Superior temporal gyrus (tissue), 1 donor: ENCODE measurements at regions not wholly inside any gene's neighbourhood (a gene's known extent, or its start where the extent isn't known, plus 50 kb on each side); places are given as distances from the start of the nearest gene placed in this dataset.
"Not testable (repeated sequence)": the region's sequence is repeated elsewhere in the genome, so short reads cannot be mapped to it uniquely, and the experiment has no call there.

Source experiments
- DNase-seq: peaks from one replicate; pipeline ENCODE4 v3.0.0-alpha.2; 2016; ENCODE audit errors: extremely low spot score

DNA sequence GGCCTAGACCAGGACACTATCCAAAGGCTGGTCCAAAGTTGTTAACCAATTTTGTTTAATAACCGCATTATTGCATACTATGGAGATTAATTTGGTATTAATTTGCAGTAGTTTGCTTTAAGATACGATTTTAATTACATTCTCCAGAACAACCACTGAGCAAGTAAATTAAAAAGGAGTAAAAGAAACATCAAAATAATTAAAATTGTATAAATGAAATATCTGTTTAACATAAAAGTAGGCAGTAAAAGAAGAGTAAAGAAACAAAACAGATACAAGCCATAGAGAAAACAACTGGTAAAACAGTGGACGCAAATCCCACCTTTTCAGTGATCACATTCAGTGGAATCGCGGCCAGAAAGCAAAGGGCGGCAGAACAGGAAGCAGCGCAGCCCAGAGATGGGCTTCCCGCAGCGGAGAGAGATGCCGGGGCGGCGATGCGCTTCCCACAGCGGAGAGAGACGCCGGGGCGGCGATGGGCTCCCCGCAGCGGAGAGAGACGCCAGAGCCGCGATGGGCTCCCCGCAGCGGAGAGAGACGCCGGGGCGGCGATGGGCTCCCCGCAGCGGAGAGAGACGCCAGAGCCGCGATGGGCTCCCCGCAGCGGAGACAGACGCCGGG, 176.8 kb downstream of the RTP5 start:
- DNase-seq = no peak

DNA sequence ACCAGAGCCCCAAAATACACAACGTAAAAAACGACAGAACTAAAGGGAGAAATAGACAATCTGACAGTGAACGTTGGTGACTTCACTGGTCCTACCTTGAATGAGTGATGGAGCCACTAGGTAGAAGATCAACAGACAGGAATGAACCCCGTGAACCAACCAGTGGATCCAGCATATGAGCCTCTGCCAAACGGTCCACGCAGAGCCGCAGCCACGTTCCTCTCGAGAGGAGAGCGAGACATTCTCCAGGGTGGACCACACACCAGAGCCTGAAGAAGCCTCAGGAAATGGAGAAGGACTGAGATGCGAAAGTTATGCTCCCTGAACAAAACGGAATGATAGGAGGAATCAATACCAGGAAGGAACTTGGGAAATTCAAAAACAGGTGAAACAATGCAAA, 178.4 kb downstream of the RTP5 start:
- DNase-seq = no peak

DNA sequence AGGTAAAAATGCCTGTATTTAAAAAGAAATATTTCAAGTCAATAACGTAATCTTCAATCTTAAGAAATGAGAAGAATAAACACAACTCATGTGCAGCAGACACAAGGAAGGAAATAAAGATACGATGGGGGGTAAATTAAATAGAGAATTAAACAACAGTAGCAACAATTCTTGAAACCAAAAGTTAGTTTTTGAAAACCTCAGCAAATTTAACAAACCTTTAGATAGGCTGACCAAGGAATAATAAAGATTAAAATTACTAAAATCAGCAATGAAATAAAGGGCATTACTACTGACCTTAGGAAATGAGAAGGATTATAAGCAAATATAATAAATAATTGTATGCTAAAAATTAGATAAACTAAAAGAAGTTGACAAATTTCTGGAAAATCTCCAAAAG, 178.9 kb downstream of the RTP5 start:
- no peak for DNase-seq

DNA sequence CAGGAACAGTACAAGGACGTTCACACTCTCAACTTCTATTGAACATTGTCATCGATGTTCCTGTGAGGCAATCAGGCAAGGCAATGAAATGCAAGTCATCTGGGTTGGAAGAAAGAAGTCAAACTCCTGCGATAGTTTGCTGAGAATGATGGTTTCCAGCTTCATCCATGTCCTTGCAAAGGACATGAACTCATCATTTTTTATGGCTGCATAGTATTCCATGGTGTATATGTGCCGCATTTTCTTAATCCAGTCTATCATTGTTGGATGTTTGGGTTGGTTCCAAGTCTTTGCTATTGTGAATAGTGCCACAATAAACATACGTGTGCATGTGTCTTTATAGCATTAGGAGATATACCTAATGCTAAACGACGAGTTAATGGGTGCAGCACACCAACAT, 180.0 kb downstream of the RTP5 start:
- DNase-seq = not testable (repeated sequence)

DNA sequence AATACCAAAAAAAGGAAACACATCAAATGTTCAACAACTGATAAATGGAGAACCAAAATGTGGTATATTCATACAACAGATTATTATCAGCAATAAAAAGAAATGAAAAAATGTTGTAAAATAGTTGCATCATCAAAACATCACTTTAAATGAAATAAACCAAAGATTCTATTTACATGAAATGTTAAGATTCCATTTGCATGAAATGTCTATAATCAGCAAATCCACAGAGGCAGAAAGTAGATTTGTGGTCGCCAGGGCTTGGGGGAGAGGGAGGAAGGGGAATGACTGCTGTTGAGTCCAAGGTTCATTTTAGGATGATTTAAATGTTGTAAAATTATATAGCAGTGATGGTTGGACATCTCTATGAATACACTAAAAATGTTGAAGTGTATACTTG, 181.9 kb downstream of the RTP5 start:
- no peak for DNase-seq

DNA sequence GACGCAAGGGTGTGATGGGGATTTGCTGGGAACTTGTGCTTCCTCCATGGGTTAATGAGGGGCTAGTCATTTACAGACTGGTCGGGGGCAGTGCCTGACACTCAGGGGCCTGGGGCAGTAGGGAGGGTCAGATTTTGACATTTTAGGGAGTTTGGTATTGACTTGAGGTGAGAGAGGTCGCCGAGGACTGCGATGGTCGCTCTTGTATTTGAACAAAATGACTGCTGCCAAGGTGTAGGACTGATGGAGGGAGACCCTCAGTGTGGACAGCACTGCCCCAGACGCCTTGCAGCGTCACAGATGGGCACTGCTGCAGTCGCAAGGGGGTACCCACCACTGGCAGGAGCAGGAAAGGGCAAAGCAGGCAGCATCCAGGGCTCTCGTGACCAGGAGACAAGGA, 182.9 kb downstream of the RTP5 start:
- no peak for DNase-seq

DNA sequence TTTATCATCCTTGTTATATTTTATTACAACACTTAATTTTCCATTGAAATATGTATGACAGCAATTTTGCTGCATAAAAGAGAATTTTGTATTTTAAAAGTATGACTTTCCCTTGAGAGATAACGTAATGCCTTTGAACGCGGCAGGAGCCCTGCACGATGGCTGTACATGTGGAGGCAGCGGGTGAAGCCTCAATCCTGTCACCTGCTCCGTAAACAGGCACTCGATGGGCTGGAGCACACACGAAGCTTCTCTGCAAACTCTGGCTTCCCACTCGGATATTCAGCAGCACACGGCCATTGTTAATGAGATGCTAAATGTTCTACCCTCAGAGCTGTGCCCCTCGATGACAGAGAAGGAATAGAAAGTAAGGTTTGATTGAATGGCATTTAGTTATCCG, 184.4 kb downstream of the RTP5 start:
- DNase-seq = no peak

DNA sequence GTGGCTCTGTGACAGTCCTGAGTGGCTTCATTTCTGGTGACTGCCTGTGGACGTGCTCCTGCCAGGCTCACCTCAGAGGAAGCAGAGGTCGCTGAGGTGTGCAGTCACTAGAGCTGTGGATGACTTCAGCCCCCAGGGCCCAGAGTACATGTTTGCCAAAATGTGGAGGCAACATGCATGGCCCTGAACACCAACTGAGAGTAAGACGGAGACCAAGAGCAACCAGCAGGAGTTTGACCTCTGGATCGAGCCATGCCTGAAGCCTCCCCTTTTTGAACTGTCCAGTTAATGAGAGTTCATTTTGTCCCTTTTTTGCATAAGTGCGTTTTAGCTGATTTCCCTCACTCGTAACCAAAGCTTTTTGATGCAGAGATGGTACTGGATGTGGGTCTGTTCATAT, 184.9 kb downstream of the RTP5 start:
- no peak for DNase-seq

DNA sequence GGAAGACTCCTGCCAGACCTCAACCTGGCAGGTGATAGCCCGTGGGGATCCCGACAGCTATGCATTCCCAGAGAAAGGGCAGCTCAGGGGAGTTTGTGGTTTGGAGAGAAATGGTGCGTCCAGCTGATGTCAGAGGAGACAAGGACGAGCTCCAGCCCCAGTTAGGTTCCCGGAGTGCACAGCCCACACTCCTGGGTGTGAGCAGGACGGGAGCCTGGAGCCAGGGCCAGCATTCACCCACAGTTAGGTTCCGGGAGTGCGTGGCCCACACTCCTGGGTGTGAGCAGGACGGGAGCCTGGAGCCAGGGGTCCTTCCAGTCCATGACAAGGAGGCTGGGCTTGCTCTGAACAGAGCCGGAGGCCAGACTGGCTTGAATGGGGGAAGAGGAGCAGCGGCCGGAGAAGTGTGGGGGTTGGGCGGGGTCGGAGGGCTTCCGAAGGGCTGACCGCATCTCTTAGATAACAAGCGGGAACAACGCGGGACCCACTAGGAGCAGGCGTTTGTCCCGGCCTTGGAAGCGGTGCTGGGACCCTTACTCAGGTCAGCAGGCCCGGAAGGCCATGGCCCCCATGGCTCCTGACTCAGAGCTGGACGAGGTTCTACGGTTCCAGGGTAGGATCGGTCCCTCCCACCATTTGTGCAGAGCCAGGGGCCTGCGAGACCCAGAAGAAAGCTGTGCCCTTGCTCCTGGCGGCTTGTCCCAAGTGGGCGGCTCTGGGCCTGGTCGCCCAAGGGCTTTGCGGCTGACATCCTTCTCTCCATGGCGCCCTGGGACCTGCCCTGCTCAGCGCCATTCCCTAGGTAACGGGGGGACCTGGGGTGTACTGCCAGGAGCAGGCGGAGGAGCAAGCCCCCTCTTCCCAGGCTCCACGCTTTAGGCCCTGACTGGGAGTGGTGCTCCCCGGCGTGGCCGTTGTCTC, 185.6 kb downstream of the RTP5 start:
- DNase-seq = no peak

DNA sequence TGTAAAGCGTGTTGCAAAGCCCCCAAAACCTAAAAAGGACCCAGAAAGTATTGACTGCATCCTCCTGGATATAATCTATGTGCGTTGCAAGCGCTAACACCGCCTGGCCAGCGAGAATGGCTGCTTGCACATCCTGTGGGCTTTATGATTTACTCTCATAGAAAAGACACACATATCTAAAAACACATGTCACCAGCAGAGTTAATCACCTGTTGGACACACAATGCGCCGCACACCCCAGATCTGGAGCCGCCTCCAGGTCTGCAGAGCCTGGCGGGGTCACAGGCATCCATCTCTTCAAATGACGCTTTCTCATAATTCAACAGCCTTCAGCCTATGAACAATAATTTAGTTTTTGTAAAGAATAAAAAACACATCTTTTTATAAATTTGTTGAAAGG, 186.5 kb downstream of the RTP5 start:
- DNase-seq = no peak

DNA sequence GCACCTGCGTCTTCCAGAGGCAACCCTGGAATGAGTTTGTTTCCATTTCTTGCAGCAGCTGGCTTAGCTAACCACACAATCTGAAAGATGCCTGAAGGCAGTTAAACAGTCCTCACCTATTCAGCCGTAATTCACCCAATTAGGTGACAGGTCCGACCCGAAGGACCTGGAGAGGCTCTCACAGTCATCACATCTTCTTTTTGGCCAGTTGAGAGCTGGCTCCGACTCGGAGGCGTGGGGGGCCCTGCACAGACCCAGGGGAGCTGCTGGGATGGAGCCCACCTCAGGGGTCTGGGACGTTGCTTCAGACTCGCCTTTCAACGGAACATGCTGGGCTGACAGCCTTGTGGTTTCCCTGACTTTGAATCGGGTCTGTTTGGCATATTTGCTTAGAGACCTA, 187.3 kb downstream of the RTP5 start:
- DNase-seq = no peak

DNA sequence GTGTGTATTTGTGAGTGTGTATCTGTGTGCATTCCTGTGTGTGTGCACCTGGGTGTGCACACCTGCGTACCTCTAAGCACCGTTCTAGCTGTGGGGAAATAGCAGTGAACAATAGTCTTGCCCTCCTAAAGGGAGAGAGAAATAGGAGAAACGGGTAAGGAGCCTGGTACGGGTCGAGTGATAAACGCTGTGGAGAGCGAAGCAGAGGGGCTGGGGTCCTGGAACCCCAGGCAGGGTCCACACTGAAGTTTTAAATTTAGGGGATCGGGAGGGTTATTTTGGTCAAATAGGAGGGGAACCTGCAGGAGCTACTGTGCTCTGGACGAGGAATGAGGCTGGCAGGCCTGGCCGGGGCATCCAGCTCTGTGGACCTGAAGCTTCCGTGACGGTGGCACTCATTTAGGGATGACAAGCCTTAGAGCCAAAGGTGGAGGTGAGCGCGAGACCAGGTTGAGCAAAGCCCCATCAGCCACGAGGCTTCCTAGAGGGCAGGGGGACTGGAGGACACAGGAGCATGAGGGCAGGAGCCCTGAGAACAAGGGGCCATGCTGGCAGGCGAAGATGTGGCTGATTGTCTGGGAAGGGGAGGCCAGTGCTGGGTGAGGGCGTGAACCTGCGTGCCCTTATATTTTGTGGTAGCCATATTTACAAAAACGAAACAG, 188.0 kb downstream of the RTP5 start:
- no peak for DNase-seq

DNA sequence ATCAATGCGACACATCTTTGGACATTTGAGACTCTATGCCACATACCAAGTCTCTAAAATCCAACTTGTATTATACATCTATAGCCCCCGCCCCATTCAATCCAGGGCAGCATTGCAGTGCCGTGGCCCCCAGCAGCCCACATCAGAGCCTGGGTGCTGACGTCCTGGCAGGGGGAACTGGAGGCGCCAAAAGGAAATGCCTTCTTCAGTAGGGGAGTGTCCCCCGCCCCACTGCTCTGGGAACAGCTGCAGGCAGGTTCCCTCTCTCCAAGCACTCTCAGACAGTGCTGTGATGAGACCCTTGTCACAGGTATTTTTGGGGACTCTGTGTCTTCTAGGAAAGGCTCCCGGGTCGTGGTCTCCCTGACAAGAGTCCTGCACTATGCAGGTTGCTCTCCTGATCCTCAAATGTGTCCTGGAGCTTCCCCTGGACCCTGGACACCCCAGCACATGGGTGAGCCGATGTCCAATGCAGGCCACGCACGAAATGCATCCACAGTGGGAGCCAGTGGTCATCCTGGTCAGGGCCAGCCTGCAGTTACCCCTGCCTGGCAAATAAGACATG, 188.7 kb downstream of the RTP5 start:
- DNase-seq = no peak

DNA sequence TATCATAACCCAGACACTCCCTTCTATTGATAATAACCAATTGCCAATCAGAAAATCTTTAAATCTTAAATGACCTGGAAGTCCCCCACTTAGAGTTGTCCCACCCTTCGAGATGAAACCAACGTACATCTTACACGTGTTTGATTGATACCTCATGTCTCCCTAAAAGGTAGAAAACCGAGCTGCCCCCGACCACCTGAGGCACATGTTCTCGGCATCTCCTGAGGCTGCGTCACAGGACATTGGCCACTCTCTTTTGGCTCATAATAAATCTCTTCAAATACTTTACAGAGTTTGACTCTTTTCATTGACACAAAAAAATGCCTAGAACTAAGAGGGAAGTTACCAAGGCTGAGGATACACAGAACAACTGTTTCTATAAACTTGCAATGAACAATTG, 190.0 kb downstream of the RTP5 start:
- no peak for DNase-seq

DNA sequence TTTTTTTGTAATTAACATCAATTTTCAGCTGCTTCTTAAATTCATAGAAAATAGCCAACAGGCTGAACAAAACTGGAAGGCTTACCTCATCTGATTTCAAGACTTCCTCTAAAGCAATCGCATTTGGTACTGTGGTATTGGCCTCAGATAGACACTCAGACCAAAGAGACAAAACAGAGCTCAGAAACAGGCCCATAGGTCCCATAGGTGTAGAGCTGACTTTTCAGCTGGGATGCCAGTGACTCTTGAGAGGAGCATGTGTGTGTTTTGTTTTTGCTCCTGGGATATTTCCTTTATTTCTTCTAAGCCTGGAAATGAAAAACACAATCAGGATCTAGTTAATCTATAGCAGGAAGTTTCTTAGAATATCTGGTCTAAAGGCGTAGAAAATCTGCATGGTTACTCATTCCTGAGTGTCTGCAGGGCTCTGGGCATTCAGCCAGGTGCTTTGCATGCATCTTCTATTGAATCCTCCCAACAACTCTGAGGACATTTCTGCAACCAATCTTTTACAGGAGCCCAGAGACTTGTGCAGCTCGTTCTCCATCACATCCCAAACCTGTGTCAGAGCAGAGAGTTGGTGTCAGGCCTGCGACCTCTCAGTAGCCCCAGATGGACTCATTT, 190.8 kb downstream of the RTP5 start:
- DNase-seq = no peak

DNA sequence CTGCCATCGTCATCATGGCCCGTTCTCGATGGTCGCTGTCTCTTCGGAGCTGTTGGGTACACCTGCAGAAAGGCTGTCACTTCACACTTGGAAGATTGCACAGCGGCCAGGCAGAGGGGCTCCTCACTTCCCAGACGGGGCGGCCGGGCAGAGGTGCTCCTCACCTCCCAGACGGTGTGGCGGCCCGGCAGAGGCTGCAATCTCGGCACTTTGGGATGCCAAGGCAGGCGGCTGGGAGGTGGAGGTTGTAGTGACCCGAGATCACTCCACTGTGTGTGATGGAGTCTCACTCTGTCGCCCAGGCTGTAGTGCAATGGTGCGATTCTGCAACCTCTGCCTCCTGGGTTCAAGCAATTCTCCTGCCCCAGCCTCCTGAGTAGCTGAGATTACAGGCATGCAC, 192.4 kb downstream of the RTP5 start:
- not testable (repeated sequence) for DNase-seq

DNA sequence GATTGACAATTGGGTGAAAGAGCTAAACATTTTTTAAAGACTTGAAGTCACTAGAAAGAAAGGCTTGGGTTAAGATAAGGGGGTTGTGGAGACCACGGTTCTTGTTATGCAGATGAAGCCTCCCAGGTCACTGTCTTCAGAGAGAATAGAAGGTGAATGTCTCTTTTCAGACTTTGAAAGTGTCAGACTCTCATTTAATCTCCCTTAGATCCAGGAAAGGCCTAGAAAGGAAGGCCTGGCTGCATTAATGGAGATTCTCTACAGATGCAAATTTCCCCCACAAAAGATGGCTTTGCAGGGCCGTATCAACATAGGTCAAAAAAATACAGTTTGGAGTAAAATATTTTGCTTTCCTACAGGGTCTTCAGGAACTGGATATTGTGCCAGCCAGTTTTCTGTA, 193.9 kb downstream of the RTP5 start:
- no peak for DNase-seq

DNA sequence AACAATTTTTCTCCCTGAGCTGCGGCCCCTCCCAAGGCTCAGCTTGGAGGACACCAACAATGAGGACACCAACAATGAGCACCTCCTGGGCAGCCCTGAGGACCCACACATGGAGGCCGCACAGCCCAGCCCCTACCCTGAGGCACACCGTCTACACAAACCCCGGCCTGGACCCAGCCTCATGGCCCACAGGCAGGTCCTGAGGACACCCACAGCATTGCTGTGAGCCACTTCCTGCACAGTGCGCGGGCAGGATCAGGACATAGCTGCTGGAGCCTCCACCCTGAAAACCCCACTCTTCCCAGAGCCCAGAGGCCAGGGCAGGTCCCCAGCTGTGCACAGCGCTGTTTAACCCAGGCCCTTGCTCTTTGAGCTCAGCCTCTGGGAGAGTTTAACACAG, 194.3 kb downstream of the RTP5 start:
- no peak for DNase-seq

DNA sequence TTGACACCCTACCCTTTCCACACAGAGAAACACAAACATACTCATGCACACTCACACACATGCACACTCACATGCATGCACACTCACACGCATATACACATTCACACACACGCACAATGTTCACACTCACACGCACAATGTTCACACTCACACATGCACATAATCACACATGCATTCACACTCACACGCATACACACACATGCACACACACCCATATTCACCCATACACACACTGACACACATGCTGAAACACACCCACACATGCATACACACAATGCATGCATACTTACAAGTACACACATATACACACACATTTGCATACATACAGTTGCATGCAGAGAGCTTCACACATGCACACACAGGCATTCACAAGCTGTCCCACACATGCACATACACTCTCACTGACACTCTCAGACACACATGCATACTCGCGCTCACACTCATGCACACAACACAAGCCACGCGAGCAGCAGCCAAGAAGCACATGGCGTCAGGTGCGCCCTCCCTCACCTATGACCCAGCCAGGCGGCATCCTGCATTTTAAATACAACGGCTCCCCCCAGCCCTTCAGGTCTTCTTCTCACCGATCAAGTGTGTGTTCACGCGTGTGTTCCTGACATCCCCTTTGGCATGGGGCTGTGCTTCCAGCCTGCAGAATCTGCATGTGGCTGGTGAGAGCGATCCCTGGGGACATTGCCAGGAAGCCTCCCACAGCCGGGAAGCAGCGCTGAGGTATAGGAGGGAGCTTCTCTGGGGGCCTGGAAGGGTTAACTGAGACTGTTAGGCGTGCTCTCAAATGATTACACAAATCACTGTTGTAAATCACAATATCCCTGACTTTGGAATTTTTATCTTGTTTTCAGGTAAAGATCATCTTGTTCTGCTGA, 195.1 kb downstream of the RTP5 start:
- no peak for DNase-seq

DNA sequence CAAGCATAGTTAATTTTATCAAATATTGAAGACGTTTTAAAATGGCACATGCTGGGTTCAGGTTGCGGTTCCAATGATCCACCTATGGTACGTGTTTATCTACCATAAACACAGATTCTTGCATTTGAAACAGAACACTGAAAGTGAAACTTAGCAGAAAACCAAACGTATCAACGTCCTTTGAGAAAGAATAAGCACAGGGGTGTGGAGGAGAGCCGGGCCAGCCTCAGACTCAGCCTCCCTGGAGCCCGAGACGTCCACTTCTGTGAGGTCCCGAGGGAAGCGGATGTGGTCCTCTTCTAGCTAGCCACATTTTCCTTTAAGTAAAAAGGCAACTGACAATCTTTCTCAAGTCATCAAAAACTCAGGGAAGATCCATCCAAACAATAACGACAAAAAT, 195.9 kb downstream of the RTP5 start:
- no peak for DNase-seq

DNA sequence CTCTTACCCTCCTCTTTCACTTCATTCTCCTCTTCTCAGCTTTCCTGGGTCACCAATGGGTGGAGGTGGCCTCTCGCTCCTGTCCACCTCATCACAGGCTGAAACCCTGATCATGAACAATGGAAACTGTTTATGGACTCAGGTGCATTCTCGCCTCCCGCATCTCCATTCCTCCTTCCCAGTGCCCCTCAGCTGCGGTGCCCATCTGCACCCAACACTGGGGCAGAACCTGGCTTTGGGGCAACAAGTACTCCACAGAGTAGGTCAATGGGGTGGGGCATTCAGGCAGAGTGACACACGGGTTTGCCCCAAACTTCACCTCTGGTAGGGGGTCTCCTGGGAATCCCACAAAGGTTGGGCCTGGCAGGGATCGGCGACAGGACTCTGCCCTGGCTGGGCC, 199.5 kb downstream of the RTP5 start:
- DNase-seq = no peak
